Gastrocnemius medialis (tissue), 4 donors: ENCODE measurements at regions not wholly inside any gene's neighbourhood (a gene's known extent, or its start where the extent isn't known, plus 50 kb on each side); places are given as distances from the start of the nearest gene placed in this dataset.

Experiments
- CTCF ChIP-seq, 5 experiments: fragments of 450-650 bp in 3 of 5; fragments of 200-600 bp in 2 of 5; sonication (generic) in 2 of 5; IDR thresholded peaks in 4 of 5; conservative IDR thresholded peaks in 1 of 5; 1 replicate in 4 of 5; 2 replicates in 1 of 5; pipeline ENCODE4 v1.5.1; 2016 to 2019; ENCODE audit warnings: antibody characterized with exemption in 5 of 5, mild to moderate bottlenecking in 3 of 5, moderate library complexity in 3 of 5
- POLR2A ChIP-seq, 2 donors: fragments of 450-650 bp; IDR thresholded peaks; one replicate each; pipeline ENCODE4 v1.6.1; 2017; ENCODE audit warnings: antibody characterized with exemption in 2 of 2, mild to moderate bottlenecking in 2 of 2, moderate library complexity in 2 of 2

DNA sequence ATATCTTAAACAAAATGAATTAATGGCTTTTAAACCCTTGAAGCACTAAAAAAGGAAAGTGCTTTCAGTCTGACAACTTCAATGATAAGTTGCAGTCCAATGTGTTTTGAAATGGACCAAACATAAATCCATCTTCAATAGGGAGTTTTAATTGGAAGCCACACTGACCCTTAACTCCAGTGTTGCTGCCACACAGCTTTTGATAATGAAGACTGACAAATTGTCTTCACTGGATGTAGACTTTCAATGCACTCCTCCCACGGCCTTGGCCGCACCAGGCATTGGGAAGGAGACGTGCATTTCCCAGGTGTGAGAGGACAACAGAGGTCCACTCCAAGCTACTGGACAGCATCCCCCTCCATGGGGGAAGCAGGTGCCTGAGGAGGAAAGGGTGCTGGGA, 159.0 kb upstream of the NRP1 start:
- TF ChIP-seq CTCF (IDR thresholded peaks at IDR 0.05 in 4 of 5, conservative IDR thresholded peaks at IDR 0.05 in 1 of 5) = no peak
- TF ChIP-seq POLR2A (IDR thresholded peaks at IDR 0.05) = no peak
